ENCODE measurements at regions not wholly inside any gene's neighbourhood (a gene's known extent, or its start where the extent isn't known, plus 50 kb on each side); places are given as distances from the start of the nearest gene placed in this dataset.
"Not testable (repeated sequence)": the region's sequence is repeated elsewhere in the genome, so short reads cannot be mapped to it uniquely, and the experiment has no call there.

DNA sequence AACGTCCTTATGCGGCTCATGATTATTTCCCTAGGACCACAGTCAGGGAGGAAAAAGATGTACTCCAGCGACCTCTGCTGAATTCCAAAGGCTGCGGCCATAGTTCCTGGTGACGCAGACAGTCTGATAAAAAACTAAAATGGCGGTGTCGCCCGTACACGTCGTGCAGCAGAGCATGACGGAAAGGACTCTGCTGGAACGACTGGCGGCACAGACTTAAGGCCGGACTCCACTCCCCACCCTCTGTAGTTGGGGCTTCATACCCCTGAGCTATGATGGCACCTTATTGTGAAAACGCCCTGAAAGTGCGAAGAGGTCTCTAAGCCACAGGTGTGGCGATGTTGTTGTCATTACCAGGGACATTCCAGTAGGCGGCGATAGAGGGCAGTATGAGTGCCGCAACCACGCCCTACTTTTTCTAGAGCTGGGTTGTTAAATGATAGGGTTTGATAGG, 90.0 kb upstream of the EDA2R start:
- peak; percentile 25 for DNase-seq (ENCODE audit: low read depth, low spot score)
- peak overlapping the region; percentile 34 for H3K4me3 ChIP-seq (ENCODE audit: low read length)

DNA sequence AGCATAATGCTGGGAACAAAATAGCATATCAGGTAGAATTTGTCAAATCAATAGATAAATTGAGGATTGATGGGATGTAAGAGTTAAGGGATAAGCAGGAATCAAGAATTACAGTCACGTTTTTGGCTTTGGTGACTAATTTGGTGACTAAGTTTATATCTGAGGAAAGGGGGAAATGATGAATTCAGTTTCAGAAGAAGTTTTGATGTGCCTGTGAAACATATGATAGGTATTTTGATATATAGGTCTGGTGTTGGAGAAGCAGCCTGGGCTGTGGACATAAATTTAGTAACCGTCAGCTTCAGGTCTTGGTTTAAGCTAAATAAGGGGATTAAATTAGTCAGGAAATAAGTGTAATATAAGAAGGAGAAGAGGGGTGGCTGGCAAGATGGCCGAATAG, 79.0 kb upstream of the EDA2R start:
- no peak for DNase-seq (ENCODE audit: low read depth, low spot score)
- H3K4me3 ChIP-seq (ENCODE audit: low read length), result no peak overlapping the region

DNA sequence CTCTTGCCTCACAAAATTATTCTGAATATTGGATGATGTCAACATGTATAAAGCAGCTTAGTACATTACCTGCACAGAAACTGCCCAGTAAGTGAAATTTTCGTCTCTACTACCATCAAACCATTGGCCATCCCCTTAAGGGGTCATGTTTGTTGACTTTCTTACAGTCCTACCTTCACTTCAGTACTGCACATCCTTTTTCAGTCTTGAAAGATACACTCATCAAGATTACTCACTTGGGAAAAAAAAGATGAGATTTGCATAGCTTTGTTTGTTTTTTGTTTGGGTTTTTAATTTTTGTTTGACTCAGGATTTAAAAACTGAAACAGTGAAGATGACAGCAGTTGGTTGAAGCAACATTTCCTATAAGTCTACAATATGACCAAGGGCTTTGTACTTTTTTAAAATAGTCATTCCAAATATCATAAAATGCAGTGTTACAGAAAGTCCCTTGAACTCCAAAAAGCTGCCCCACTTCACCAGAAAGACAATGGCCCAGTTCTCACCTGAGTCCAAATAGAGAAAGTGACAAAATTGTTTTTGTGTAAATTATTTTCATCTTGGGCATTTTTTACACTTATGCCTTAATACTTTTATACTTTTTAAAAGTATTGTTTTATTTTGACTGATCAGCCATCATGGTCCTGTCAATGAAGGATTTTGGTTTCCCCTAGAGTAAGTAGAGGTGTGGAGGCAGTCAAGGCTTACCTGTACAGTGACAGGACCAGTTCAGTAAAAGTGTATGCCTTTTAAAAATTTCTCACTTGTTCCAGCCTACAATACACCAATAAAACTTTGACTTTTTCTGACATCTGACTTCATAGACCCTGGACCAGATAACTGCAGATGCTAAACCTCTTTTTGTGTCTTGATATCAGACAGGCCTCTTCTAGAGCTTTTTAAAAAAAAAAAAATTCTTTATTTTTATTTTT, 59.7 kb upstream of the EDA2R start:
- H3K4me3 ChIP-seq (ENCODE audit: low read length), result no peak overlapping the region

DNA sequence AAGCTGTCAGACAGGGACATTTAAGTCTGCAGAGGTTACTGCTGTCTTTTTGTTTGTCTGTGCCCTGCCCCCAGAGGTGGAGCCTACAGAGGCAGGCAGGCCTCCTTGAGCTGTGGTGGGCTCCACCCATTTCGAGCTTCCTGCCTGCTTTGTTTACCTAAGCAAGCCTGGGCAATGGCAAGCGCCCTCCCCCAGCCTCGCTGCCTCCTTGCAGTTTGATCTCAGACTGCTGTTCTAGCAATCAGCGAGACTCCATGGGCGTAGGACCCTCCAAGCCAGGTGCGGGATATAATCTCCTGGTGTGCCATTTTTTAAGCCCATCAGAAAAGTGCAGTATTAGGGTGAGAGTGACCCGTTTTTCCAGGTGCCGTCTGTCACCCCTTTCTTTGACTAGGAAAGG, 53.6 kb upstream of the EDA2R start:
- H3K4me3 ChIP-seq (ENCODE audit: low read length); DNase-seq (ENCODE audit: low read depth, low spot score): not testable (repeated sequence)

More for the DNA sequence above, 59.7 kb upstream of the EDA2R start:
- no peak for DNase-seq (ENCODE audit: low read depth, low spot score)

Measured in Jurkat, Clone E6-1 (cell line).